HFF-Myc (cell line): ENCODE measurements at regions not wholly inside any gene's neighbourhood (a gene's known extent, or its start where the extent isn't known, plus 50 kb on each side); places are given as distances from the start of the nearest gene placed in this dataset.

Source experiments
- DNase-seq: peaks from one replicate; pipeline ENCODE4 v3.0.0-alpha.2; 2011; ENCODE audit warnings: low read depth; ENCODE audit errors: extremely low read depth
- H3K4me3 ChIP-seq: replicated peaks from 2 replicates; pipeline ENCODE4 v1.5.1; 2011; ENCODE audit warnings: low read depth, mild to moderate bottlenecking, control low read depth, low read length
- TF ChIP-seq, protein P1 (sequence below): IDR thresholded peaks from 2 replicates; pipeline ENCODE4 v1.5.1; 2012; ENCODE audit warnings: mild to moderate bottlenecking, low read depth, low read length, control low read depth; ENCODE audit errors: missing control alignments

DNA sequence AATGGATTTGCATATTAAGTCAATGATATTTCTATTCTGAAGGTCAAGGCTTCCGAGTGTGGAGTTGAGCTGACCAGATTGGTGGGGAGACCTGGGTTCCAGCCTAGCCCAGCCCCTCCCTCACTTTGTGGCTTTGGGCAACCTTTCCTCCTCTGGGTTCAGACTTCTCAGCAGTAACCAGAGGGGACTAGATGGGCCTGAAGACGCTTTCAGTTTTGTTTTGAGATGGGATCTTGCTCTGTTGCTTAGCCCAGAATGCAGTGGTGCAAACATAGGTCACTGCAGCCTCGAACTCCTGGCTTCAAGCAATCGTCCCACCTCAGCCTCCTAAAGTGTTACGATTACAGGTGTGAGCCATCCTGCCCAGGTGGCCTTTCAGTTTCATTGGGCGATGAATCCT lies 68.1 kb upstream of the LEP start:
- DNase-seq = no peak
- H3K4me3 ChIP-seq = no peak overlapping the region
- TF ChIP-seq, protein P1, sequence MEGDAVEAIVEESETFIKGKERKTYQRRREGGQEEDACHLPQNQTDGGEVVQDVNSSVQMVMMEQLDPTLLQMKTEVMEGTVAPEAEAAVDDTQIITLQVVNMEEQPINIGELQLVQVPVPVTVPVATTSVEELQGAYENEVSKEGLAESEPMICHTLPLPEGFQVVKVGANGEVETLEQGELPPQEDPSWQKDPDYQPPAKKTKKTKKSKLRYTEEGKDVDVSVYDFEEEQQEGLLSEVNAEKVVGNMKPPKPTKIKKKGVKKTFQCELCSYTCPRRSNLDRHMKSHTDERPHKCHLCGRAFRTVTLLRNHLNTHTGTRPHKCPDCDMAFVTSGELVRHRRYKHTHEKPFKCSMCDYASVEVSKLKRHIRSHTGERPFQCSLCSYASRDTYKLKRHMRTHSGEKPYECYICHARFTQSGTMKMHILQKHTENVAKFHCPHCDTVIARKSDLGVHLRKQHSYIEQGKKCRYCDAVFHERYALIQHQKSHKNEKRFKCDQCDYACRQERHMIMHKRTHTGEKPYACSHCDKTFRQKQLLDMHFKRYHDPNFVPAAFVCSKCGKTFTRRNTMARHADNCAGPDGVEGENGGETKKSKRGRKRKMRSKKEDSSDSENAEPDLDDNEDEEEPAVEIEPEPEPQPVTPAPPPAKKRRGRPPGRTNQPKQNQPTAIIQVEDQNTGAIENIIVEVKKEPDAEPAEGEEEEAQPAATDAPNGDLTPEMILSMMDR = no peak

DNA sequence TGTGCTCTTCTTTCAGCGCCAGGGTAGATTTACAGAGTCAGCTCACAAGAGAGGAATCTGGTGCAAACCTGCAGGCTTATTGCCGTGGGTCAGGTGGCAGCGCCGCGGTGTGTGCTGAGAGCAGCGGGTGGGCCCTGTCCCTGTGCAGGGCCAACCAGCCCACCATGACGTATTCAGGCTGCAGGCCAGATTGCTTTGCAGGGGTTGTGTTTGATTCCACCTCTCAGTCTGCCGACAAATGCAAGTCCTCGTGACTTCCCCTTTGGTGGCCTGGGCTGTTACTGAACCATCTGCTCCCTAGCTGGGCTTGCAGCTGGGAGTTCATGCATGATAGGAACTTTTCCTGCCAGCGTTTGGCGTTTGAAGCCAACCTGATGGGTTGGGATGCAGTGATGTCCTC lies 66.7 kb upstream of the LEP start:
- TF ChIP-seq, protein P1 = no peak
- no peak for DNase-seq
- no peak overlapping the region for H3K4me3 ChIP-seq

DNA sequence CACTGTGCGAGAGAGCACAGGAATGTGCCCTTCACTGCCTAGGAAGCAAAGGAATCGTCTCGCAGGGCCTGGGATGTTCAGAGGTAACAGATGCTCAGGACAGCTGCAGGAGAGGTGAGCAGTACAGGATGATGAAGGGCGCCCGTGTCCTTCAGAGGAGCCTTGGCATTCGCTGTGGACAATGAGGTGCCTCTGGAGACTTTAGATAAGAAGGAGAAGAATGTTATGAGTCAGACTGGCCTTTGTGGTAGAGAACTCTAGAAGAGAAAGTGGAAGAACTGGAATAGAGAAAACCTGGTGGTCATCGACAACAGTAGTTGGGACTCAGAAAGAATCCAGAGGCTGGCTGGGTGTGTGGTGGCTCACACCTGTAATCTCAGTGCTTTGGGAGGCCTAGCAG lies 64.4 kb upstream of the LEP start:
- DNase-seq = no peak
- TF ChIP-seq, protein P1 = no peak
- H3K4me3 ChIP-seq = no peak overlapping the region

DNA sequence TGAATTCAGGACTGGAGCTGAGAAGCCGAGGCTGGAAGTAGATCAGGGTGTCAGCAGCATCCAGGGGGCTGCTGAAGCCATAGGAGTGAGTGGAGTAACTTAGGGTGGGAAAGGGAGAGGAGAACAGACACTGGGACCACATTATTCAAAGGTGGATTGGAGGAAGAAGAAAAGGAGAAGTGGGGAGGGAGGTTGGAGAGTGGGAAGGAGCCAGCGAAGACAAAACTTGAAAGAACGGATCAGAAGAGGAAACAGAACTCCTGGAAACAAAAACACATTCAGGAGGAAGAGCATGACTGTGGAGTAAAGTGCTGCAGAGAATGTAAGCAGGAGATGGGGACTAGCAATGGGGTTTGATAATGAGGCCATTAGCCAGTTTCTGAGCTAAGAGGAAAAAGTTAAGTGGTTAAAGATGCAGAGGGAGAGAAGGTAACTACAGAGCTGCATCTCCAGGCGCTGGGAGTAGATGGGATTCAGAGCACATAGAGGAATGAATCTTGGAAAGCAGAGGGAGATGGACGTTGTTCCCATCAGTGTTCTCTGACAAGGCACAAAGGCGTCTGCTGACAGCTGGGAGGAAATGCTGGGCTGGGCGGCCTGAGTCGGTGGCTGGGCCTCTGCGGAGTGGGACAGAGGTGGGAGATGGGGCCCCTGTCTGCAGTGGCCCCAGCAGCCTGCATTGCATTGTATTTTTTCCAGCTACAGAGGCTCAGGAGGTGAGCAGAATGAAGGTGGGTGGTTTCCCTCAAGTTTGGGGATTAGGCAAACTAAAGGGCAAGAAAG lies 63.1 kb upstream of the LEP start:
- TF ChIP-seq, protein P1 = no peak
- no peak overlapping the region for H3K4me3 ChIP-seq
- no peak for DNase-seq

DNA sequence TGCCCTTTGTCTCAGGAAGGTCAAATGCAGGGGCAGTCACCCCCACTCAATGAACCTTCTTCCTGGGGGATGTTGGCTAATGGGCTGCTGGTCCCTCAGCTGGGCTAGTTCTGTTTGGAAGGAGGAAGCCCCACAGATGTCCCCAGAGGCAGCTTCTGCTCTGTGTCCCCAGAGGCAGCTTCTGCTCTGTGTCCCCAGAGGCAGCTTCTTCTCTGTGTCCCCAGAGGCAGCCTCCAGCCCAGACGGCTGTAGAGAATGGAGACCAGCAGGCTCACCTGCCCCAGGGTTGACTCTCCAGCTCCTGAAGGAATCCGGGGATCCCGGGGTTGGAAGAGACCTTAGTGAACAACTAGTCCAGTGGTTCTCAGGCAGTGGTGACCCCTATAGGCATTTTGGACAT lies 62.5 kb upstream of the LEP start:
- TF ChIP-seq, protein P1 = no peak
- no peak for DNase-seq
- H3K4me3 ChIP-seq = no peak overlapping the region

DNA sequence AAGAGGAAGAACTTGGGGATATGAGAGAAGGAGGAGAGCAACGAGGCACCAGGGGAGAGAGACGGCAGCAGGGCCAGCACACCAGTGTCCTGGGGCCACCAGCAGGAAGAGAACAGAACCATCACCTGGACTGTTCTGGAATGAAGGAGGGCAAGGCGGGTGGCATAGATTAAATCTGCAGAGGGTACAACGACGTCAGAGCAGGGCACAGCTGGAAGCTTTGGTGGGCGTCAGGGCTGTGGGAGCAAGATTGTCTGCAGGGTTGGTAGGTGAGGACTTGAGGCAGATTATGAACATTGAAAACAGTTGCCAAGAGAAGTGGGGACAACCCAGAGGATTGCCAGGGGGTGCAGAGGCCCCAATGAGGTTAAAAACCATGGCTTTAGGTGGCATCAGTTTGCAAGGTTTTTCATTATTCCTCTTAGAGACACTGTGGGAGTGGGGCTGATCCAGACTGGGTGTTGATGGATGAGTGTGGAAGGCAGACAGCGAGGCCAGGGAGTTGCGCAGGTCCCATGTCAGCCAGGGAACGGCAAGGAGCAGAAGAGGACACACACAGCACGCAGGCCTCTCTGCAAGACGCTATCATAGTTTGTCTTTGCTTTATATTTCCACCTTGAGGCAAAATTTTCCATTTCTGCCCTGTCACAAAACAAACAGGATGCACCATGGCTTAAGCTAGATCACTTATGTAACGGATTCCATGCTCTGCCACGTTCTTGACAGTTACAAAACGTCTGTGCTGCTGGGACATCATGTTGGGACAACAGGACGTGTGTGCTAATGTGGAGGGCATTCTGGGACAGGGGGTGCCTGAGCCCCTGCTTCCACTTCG lies 52.5 kb upstream of the LEP start:
- no peak for DNase-seq
- no peak overlapping the region for H3K4me3 ChIP-seq
- TF ChIP-seq, protein P1 = no peak
